ENCODE measurements at regions not wholly inside any gene's neighbourhood (a gene's known extent, or its start where the extent isn't known, plus 50 kb on each side); places are given as distances from the start of the nearest gene placed in this dataset.

DNA sequence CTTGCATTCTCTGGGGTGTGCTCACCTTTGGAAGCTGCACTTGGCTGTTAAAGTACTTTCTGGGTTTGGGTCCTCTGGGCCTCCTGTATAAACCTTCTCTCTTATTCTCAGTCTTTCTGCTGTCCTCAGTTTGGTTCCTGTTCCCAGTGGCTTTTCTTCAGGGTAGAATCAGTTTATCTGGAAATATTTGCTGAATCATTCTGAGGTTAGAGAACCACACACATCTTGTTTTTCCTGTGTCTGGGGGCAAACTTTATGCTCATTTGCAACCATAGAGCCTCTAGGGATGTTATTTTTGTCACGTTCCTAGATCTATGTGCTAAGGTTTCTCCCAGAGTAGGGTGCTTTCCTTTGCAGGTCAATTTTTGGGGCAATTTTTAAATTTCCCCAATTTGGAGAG, 224.3 kb upstream of the C11orf87 start:
- ChIA-PET CTCF (no interaction called here), POLR2A (no interaction called here), RAD21 (ENCODE audit: low non-redundant PET in 1 of 2, low total read pairs in 2 of 2, uncharacterized antibody in 2 of 2, unreplicated experiment in 2 of 2) (no interaction called here)
- no peak for ATAC-seq
- Histone ChIP-seq H2AFZ (ENCODE audit: low read depth, low read length, poor library complexity, severe bottlenecking) (no peak overlapping the region), H3K9ac (ENCODE audit: low read length) (no peak overlapping the region), H3K4me3 (replicated peaks in 1 of 2; ENCODE audit: low read depth in 1 of 2, low read length in 2 of 2) (no peak overlapping the region), H3K79me2 (ENCODE audit: insufficient read depth, low read length) (no peaks in the 10 kb centered on the region), H3K4me1 (ENCODE audit: control insufficient read depth in 1 of 2, insufficient read depth in 2 of 2, low read length in 2 of 2) (no peaks in the 10 kb centered on the region), H3K36me3 (ENCODE audit: control insufficient read depth in 1 of 2, insufficient read depth in 2 of 2, low read length in 2 of 2) (no peaks in the 10 kb centered on the region), H3K9me2 (ENCODE audit: insufficient read depth) (no peaks in the 10 kb centered on the region), H3K9me3 (ENCODE audit: control insufficient read depth in 1 of 2, insufficient read depth in 1 of 2, low read depth in 1 of 2, low read length in 2 of 2) (no peaks in the 10 kb centered on the region), H3K27ac (ENCODE audit: low read depth, low read length) (no peak overlapping the region), H4K20me1 (ENCODE audit: insufficient read depth) (no peaks in the 10 kb centered on the region), H3K4me2 (ENCODE audit: low read length) (no peak overlapping the region), H3K27me3 (ENCODE audit: insufficient read depth, low read length) (no peaks in the 10 kb centered on the region)
- BruUV-seq (replicated peaks), result no TSS peak
- no peak for TF ChIP-seq SRF (IDR thresholded peaks at IDR 0.05; ENCODE audit: low read depth)
- TF ChIP-seq, protein P1, sequence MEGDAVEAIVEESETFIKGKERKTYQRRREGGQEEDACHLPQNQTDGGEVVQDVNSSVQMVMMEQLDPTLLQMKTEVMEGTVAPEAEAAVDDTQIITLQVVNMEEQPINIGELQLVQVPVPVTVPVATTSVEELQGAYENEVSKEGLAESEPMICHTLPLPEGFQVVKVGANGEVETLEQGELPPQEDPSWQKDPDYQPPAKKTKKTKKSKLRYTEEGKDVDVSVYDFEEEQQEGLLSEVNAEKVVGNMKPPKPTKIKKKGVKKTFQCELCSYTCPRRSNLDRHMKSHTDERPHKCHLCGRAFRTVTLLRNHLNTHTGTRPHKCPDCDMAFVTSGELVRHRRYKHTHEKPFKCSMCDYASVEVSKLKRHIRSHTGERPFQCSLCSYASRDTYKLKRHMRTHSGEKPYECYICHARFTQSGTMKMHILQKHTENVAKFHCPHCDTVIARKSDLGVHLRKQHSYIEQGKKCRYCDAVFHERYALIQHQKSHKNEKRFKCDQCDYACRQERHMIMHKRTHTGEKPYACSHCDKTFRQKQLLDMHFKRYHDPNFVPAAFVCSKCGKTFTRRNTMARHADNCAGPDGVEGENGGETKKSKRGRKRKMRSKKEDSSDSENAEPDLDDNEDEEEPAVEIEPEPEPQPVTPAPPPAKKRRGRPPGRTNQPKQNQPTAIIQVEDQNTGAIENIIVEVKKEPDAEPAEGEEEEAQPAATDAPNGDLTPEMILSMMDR (IDR thresholded peaks at IDR 0.05 in 2 of 3, conservative IDR thresholded peaks at IDR 0.05 in 1 of 3; ENCODE audit: borderline replicate concordance in 1 of 3, insufficient read depth in 1 of 3, low read depth in 2 of 3, low read length in 2 of 3), result no peak
- no peak for TF ChIP-seq EZH2 (IDR thresholded peaks at IDR 0.05)
- TF ChIP-seq CBX3 (IDR thresholded peaks at IDR 0.05; ENCODE audit: low read depth), result no peak
- no peak for TF ChIP-seq ZNF274 (IDR thresholded peaks at IDR 0.05; ENCODE audit: low read depth, low read length)
- TF ChIP-seq TCF7L2 (IDR thresholded peaks at IDR 0.05; ENCODE audit: borderline replicate concordance, extremely low read depth, insufficient read depth, insufficient read length), result no peak
- TF ChIP-seq POLR2A (IDR thresholded peaks at IDR 0.05; ENCODE audit: borderline replicate concordance, extremely low read depth, insufficient read depth, insufficient read length), result no peak
- TF ChIP-seq SP1 (IDR thresholded peaks at IDR 0.05; ENCODE audit: low read depth), result no peak
- no peak for TF ChIP-seq EGR1 (IDR thresholded peaks at IDR 0.05; ENCODE audit: low read depth)
- TF ChIP-seq CEBPB (IDR thresholded peaks at IDR 0.05; ENCODE audit: low read depth), result no peak
- no peak for TF ChIP-seq ELF1 (IDR thresholded peaks at IDR 0.05; ENCODE audit: borderline replicate concordance, low read depth)
- TF ChIP-seq, protein P2, sequence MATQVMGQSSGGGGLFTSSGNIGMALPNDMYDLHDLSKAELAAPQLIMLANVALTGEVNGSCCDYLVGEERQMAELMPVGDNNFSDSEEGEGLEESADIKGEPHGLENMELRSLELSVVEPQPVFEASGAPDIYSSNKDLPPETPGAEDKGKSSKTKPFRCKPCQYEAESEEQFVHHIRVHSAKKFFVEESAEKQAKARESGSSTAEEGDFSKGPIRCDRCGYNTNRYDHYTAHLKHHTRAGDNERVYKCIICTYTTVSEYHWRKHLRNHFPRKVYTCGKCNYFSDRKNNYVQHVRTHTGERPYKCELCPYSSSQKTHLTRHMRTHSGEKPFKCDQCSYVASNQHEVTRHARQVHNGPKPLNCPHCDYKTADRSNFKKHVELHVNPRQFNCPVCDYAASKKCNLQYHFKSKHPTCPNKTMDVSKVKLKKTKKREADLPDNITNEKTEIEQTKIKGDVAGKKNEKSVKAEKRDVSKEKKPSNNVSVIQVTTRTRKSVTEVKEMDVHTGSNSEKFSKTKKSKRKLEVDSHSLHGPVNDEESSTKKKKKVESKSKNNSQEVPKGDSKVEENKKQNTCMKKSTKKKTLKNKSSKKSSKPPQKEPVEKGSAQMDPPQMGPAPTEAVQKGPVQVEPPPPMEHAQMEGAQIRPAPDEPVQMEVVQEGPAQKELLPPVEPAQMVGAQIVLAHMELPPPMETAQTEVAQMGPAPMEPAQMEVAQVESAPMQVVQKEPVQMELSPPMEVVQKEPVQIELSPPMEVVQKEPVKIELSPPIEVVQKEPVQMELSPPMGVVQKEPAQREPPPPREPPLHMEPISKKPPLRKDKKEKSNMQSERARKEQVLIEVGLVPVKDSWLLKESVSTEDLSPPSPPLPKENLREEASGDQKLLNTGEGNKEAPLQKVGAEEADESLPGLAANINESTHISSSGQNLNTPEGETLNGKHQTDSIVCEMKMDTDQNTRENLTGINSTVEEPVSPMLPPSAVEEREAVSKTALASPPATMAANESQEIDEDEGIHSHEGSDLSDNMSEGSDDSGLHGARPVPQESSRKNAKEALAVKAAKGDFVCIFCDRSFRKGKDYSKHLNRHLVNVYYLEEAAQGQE (IDR thresholded peaks at IDR 0.05; ENCODE audit: low read depth), result no peak
- TF ChIP-seq SIN3A (IDR thresholded peaks at IDR 0.05; ENCODE audit: low read depth), result no peak
- no peak for TF ChIP-seq ZFX (IDR thresholded peaks at IDR 0.05)
- TF ChIP-seq, protein P3, sequence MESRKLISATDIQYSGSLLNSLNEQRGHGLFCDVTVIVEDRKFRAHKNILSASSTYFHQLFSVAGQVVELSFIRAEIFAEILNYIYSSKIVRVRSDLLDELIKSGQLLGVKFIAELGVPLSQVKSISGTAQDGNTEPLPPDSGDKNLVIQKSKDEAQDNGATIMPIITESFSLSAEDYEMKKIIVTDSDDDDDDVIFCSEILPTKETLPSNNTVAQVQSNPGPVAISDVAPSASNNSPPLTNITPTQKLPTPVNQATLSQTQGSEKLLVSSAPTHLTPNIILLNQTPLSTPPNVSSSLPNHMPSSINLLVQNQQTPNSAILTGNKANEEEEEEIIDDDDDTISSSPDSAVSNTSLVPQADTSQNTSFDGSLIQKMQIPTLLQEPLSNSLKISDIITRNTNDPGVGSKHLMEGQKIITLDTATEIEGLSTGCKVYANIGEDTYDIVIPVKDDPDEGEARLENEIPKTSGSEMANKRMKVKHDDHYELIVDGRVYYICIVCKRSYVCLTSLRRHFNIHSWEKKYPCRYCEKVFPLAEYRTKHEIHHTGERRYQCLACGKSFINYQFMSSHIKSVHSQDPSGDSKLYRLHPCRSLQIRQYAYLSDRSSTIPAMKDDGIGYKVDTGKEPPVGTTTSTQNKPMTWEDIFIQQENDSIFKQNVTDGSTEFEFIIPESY (IDR thresholded peaks at IDR 0.05; ENCODE audit: extremely low read depth, insufficient replicate concordance, low read length), result no peak
- TF ChIP-seq, protein P4, sequence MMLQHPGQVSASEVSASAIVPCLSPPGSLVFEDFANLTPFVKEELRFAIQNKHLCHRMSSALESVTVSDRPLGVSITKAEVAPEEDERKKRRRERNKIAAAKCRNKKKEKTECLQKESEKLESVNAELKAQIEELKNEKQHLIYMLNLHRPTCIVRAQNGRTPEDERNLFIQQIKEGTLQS (IDR thresholded peaks at IDR 0.05), result no peak
- TF ChIP-seq, protein P5, sequence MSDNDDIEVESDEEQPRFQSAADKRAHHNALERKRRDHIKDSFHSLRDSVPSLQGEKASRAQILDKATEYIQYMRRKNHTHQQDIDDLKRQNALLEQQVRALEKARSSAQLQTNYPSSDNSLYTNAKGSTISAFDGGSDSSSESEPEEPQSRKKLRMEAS (IDR thresholded peaks at IDR 0.05), result no peak
- no peak for TF ChIP-seq EZH2phosphoT487 (IDR thresholded peaks at IDR 0.05; ENCODE audit: borderline replicate concordance)
- intact Hi-C loops (cut with micrococcal nuclease), result no loop called here
- no peak for DNase-seq (ENCODE audit: low read depth, low spot score)
